Nephron progenitor cell (in vitro differentiated cells): ENCODE measurements at regions not wholly inside any gene's neighbourhood (a gene's known extent, or its start where the extent isn't known, plus 50 kb on each side); places are given as distances from the start of the nearest gene placed in this dataset.
A peak's percentile ranks its signal among the peaks of the same experiment; 100 is the strongest.

ENCODE experiments used
- DNase-seq: peaks from one replicate; pipeline ENCODE4 v3.0.0; 2021
- H3K27ac Mint-ChIP-seq: 2 replicates; pipeline ENCODE4 v1.8.0; 2021; ENCODE audit warnings: mild to moderate bottlenecking, moderate library complexity, mixed read lengths
- H3K27me3 Mint-ChIP-seq: 2 replicates; pipeline ENCODE4 v1.8.0; 2021; ENCODE audit warnings: mild to moderate bottlenecking, low read depth, mixed read lengths; ENCODE audit not compliant: poor library complexity
- H3K36me3 Mint-ChIP-seq: 2 replicates; pipeline ENCODE4 v1.8.0; 2021; ENCODE audit warnings: low read depth, mixed read lengths
- H3K4me1 Mint-ChIP-seq: 2 replicates; pipeline ENCODE4 v1.8.0; 2021; ENCODE audit warnings: mixed read lengths
- H3K4me3 Mint-ChIP-seq: 2 replicates; pipeline ENCODE4 v1.8.0; 2021; ENCODE audit warnings: mild to moderate bottlenecking, moderate library complexity, mixed read lengths
- H3K9me3 Mint-ChIP-seq: 2 replicates; pipeline ENCODE4 v1.8.0; 2021; ENCODE audit warnings: mild to moderate bottlenecking, moderate library complexity, mixed read lengths
- CTCF ChIP-seq: fragments of 200-600 bp; sonication (generic); IDR thresholded peaks from 2 replicates; pipeline ENCODE4 v1.5.0; 2021; ENCODE audit warnings: antibody characterized with exemption

GRCh38 chr4:56272003-56272402 is 115.3 kb downstream of the AASDH start:
- DNase-seq, result no peak
- Mint-ChIP-seq H3K27me3 (no peaks in the 10 kb centered on the region), H3K9me3 (peaks cover 8% of the 10 kb centered on the region), H3K4me3 (no peak overlapping the region), H3K36me3 (peaks cover 61% of the 10 kb centered on the region), H3K4me1 (no peaks in the 10 kb centered on the region), H3K27ac (peak overlapping the region; percentile 87)
- TF ChIP-seq CTCF, result no peak

GRCh38 chr4:56271131-56271530 is 116.2 kb downstream of the AASDH start:
- Mint-ChIP-seq H3K4me3 (no peak overlapping the region), H3K27me3 (no peaks in the 10 kb centered on the region), H3K36me3 (peaks cover 53% of the 10 kb centered on the region), H3K4me1 (no peaks in the 10 kb centered on the region), H3K9me3 (peaks cover 3% of the 10 kb centered on the region), H3K27ac (no peak overlapping the region)
- no peak for DNase-seq
- no peak for TF ChIP-seq CTCF

DNA sequence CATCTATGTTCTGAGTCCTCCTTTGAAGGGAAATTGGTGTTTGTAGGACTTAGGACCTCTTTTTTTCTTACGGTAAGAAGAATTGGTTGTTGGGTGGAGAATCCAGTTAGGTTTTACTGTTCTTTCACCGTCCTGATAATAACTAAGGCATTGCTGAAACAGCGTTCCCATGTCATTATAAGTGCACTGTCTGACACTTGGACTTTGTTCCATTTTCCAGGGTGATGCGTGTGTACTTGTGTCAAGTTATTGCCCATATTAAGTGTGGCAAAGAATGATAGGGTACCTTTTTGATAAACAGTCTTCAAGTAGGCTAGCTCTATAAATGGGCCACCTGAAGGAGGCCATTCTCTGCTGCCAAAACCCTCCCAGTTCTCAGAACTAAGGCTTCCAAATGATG is 119.7 kb downstream of the AASDH start:
- TF ChIP-seq CTCF, result no peak
- Mint-ChIP-seq H3K36me3 (peaks cover 53% of the 10 kb centered on the region), H3K4me1 (no peaks in the 10 kb centered on the region), H3K4me3 (no peak overlapping the region), H3K9me3 (peaks cover 17% of the 10 kb centered on the region), H3K27ac (no peak overlapping the region), H3K27me3 (no peaks in the 10 kb centered on the region)
- no peak for DNase-seq

- H3K4me3 Mint-ChIP-seq, result no peak overlapping the region
- no peaks in the 10 kb centered on the region for H3K4me1 Mint-ChIP-seq
- peaks cover 22% of the 10 kb centered on the region for H3K9me3 Mint-ChIP-seq
- peaks cover 3% of the 10 kb centered on the region for H3K27me3 Mint-ChIP-seq
- peaks cover 53% of the 10 kb centered on the region for H3K36me3 Mint-ChIP-seq
- no peak for TF ChIP-seq CTCF
- no peak for DNase-seq
- H3K27ac Mint-ChIP-seq, result peak overlapping the region; percentile 31
Observed at GRCh38 chr4:56264873-56265272, 122.4 kb downstream of the AASDH start.

GRCh38 chr4:56261027-56261426 is 126.3 kb downstream of the AASDH start:
- Mint-ChIP-seq H3K4me3 (no peak overlapping the region), H3K4me1 (peaks cover 19% of the 10 kb centered on the region), H3K27me3 (peaks cover 3% of the 10 kb centered on the region), H3K36me3 (peaks cover 57% of the 10 kb centered on the region), H3K9me3 (peaks cover 27% of the 10 kb centered on the region), H3K27ac (no peak overlapping the region)
- TF ChIP-seq CTCF, result no peak
- no peak for DNase-seq

GRCh38 chr4:56260320-56260719 is 127.0 kb downstream of the AASDH start:
- H3K9me3 Mint-ChIP-seq, result peaks cover 30% of the 10 kb centered on the region
- no peak overlapping the region for H3K4me3 Mint-ChIP-seq
- no peak for DNase-seq
- H3K27ac Mint-ChIP-seq, result no peak overlapping the region
- peaks cover 3% of the 10 kb centered on the region for H3K27me3 Mint-ChIP-seq
- H3K4me1 Mint-ChIP-seq, result peaks cover 19% of the 10 kb centered on the region
- H3K36me3 Mint-ChIP-seq, result peaks cover 64% of the 10 kb centered on the region
- TF ChIP-seq CTCF, result no peak
